ENCODE measurements at regions not wholly inside any gene's neighbourhood (a gene's known extent, or its start where the extent isn't known, plus 50 kb on each side); places are given as distances from the start of the nearest gene placed in this dataset.

GRCh38 chr5:92980491-92980890 is 600.5 kb downstream of the NR2F1-AS1 start:
- no peaks in the 10 kb centered on the region for H3K36me3 ChIP-seq (ENCODE audit: insufficient read depth, low read length)
- H3K4me3 ChIP-seq (ENCODE audit: low read length) = no peak overlapping the region
- H3K4me2 ChIP-seq (ENCODE audit: low read length) = no peak overlapping the region
- H2AFZ ChIP-seq (ENCODE audit: low read depth, low read length) = no peak overlapping the region
- no peak overlapping the region for H3K9ac ChIP-seq (ENCODE audit: low read length)
- H4K20me1 ChIP-seq (ENCODE audit: insufficient read depth) = no peaks in the 10 kb centered on the region
- H3K27me3 ChIP-seq (ENCODE audit: insufficient read depth, low read depth, low read length) = no peaks in the 10 kb centered on the region
- H3K9me3 ChIP-seq (ENCODE audit: low read length) = no peaks in the 10 kb centered on the region
- no peak overlapping the region for H3K27ac ChIP-seq (ENCODE audit: low read length)
- H3K79me2 ChIP-seq (replicated peaks; ENCODE audit: insufficient read depth, low read length) = no peaks in the 10 kb centered on the region
- no peaks in the 10 kb centered on the region for H3F3A ChIP-seq (ENCODE audit: insufficient read depth, low read length, poor library complexity, severe bottlenecking)
- H3K9me2 ChIP-seq (ENCODE audit: insufficient read depth, low read length) = no peaks in the 10 kb centered on the region
- no peak for TF ChIP-seq EZH2 (IDR thresholded peaks at IDR 0.05; ENCODE audit: borderline replicate concordance, insufficient read depth, low read length, poor library complexity, severe bottlenecking)
- no peak for TF ChIP-seq CTCF (IDR thresholded peaks at IDR 0.05; ENCODE audit: poor library complexity, severe bottlenecking)
- TF ChIP-seq RAD21 (conservative IDR thresholded peaks at IDR 0.05) = no peak
- no peak for TF ChIP-seq EP300 (conservative IDR thresholded peaks at IDR 0.05; ENCODE audit: poor library complexity, severe bottlenecking)
- no peak for TF ChIP-seq MXI1 (conservative IDR thresholded peaks at IDR 0.05; ENCODE audit: poor library complexity, severe bottlenecking)
- TF ChIP-seq POLR2AphosphoS5 (IDR thresholded peaks at IDR 0.05) = no peak
- no peak for TF ChIP-seq REST (IDR thresholded peaks at IDR 0.05; ENCODE audit: borderline replicate concordance)

GRCh38 chr5:92979716-92980115 is 601.3 kb downstream of the NR2F1-AS1 start:
- no peak overlapping the region for H2AFZ ChIP-seq (ENCODE audit: low read depth, low read length)
- TF ChIP-seq RAD21 (conservative IDR thresholded peaks at IDR 0.05) (no peak), MXI1 (conservative IDR thresholded peaks at IDR 0.05; ENCODE audit: poor library complexity, severe bottlenecking) (no peak), REST (IDR thresholded peaks at IDR 0.05; ENCODE audit: borderline replicate concordance) (no peak), POLR2AphosphoS5 (IDR thresholded peaks at IDR 0.05) (no peak), CTCF (IDR thresholded peaks at IDR 0.05; ENCODE audit: poor library complexity, severe bottlenecking) (no peak), EP300 (conservative IDR thresholded peaks at IDR 0.05; ENCODE audit: poor library complexity, severe bottlenecking) (no peak), TAF1 (IDR thresholded peaks at IDR 0.05; ENCODE audit: low read depth) (no peak), EZH2 (IDR thresholded peaks at IDR 0.05; ENCODE audit: borderline replicate concordance, insufficient read depth, low read length, poor library complexity, severe bottlenecking) (no peak), SMC3 (conservative IDR thresholded peaks at IDR 0.05; ENCODE audit: poor library complexity) (no peak)
- H3K9me3 ChIP-seq (ENCODE audit: low read length) = no peaks in the 10 kb centered on the region
- H3F3A ChIP-seq (ENCODE audit: insufficient read depth, low read length, poor library complexity, severe bottlenecking) = no peaks in the 10 kb centered on the region
- no peak overlapping the region for H3K4me2 ChIP-seq (ENCODE audit: low read length)
- no peaks in the 10 kb centered on the region for H4K20me1 ChIP-seq (ENCODE audit: insufficient read depth)
- H3K27ac ChIP-seq (ENCODE audit: low read length) = no peak overlapping the region
- no peaks in the 10 kb centered on the region for H3K36me3 ChIP-seq (ENCODE audit: insufficient read depth, low read length)
- H3K27me3 ChIP-seq (ENCODE audit: insufficient read depth, low read depth, low read length) = no peaks in the 10 kb centered on the region
- no peaks in the 10 kb centered on the region for H3K79me2 ChIP-seq (replicated peaks; ENCODE audit: insufficient read depth, low read length)
- no peak overlapping the region for H3K9ac ChIP-seq (ENCODE audit: low read length)
- no peak overlapping the region for H3K4me3 ChIP-seq (ENCODE audit: low read length)
- H3K9me2 ChIP-seq (ENCODE audit: insufficient read depth, low read length) = no peaks in the 10 kb centered on the region
